Heart left ventricle (tissue), 16 donors: ENCODE measurements at regions not wholly inside any gene's neighbourhood (a gene's known extent, or its start where the extent isn't known, plus 50 kb on each side); places are given as distances from the start of the nearest gene placed in this dataset.

Source experiments
- ATAC-seq, 4 donors: fragments of 200-7000 bp; cut with Tn5 transposase; one replicate each; pipeline ENCODE4 v1.9.1; 2020 to 2022; ENCODE audit warnings: moderate library complexity in 4 of 4, mild to moderate bottlenecking in 3 of 4, moderate number of reproducible peaks in 1 of 4
- DNase-seq, 5 donors: peaks; one replicate each; pipeline ENCODE4 v3.0.0-alpha.2; 2020
- H3K27ac ChIP-seq, 12 donors: fragments of 200-600 bp; sonication (generic) in 4 of 12; one replicate each; pipeline versions ENCODE4 v1.5.0 to v1.8.0; 2016 to 2022; ENCODE audit warnings: mild to moderate bottlenecking in 2 of 12
- H3K27me3 ChIP-seq, 9 donors: fragments of 200-600 bp; sonication (generic) in 2 of 9; one replicate each; pipeline versions ENCODE4 v1.5.1 to v1.8.0; 2016 to 2022; ENCODE audit warnings: mild to moderate bottlenecking in 3 of 9
- H3K36me3 ChIP-seq, 9 donors: fragments of 200-600 bp; sonication (generic) in 2 of 9; one replicate each; pipeline versions ENCODE4 v1.5.0 to v1.8.0; 2018 to 2022; ENCODE audit warnings: mild to moderate bottlenecking in 2 of 9
- H3K4me1 ChIP-seq, 12 donors: fragments of 200-600 bp; sonication (generic) in 4 of 12; one replicate each; pipeline versions ENCODE4 v1.5.0 to v1.8.0; 2016 to 2022; ENCODE audit warnings: mild to moderate bottlenecking in 3 of 12
- H3K4me3 ChIP-seq, 12 donors: fragments of 200-600 bp; sonication (generic) in 4 of 12; one replicate each; pipeline versions ENCODE4 v1.5.0 to v1.8.0; 2017 to 2022; ENCODE audit warnings: mild to moderate bottlenecking in 9 of 12, moderate library complexity in 4 of 12
- H3K9me3 ChIP-seq, 12 donors: fragments of 200-600 bp; sonication (generic) in 4 of 12; one replicate each; pipeline versions ENCODE4 v1.5.0 to v1.8.0; 2016 to 2022; ENCODE audit warnings: mild to moderate bottlenecking in 1 of 12
- POLR2A ChIP-seq, 2 donors: fragments of 450-650 bp; IDR thresholded peaks; one replicate each; pipeline ENCODE4 v1.6.1; 2017; ENCODE audit warnings: antibody characterized with exemption in 2 of 2, mild to moderate bottlenecking in 2 of 2, moderate library complexity in 2 of 2
- WGBS, 4 donors: extraction: QIAGEN DNeasy Blood & Tissue Kit in 2 of 4; methylation state at CpG; one replicate each; pipeline versions ENCODE4 v1.1.5 to v1.1.7; 2013 to 2018; 5-methylcytosine and 5-hydroxymethylcytosine counted together
- intact Hi-C, 10 donors: fragments of 100-400 bp; cut with DNase I; formaldehyde crosslinking; loops; one replicate each; pipeline versions ENCODE4 v1.11.1 to v1.14.2; 2022
- TF ChIP-seq, protein P1 (sequence below), 12 donors: fragments of 200-600 bp; sonication (generic) in 4 of 12; IDR thresholded peaks; one replicate each; pipeline versions ENCODE4 v1.5.0 to v1.8.0; 2018 to 2022; ENCODE audit warnings: antibody characterized with exemption in 12 of 12, mild to moderate bottlenecking in 5 of 12
- donor health status: ischemic (EF 13 %, LVEDD 7.1; RV severe dilation, severe dysfunction).
- donor health status: healthy with polysubstance abuse.
- donor health status: DM: no; HTN: yes; CAD: no.
- donor health status: DM: no; HTN: no; CAD: no.
- donor health status: ischemic (EF 25% LVEDD 6.9; RV normal size, moderate dysfunction).
- donor health status: ischemic (EF 25% LVEDD 5.7; RV mildly dilated, moderate dysfunction).
- donor health status: healthy.
- donor health status: DM: yes; HTN: yes; CAD: no.
- donor health status: ischemic (EF 35%, LVEDD 5.7; RV mildly dilated, moderate dysfunction).
- donor health status: nonischemic (EF 11% LVEDD 7.7; RV severe dilation, severe dysfunction).
- donor health status: DM: yes; HTN: yes; CAD: no.
- donor health status: PGD.
- donor health status: ischemic (EF 29% LVEDD 5.4; RV normal size, mild dysfunction).
- donor health status: nonischemic (EF 23%, LVEDD 6.1; RV moderate dilation, normal function).

DNA sequence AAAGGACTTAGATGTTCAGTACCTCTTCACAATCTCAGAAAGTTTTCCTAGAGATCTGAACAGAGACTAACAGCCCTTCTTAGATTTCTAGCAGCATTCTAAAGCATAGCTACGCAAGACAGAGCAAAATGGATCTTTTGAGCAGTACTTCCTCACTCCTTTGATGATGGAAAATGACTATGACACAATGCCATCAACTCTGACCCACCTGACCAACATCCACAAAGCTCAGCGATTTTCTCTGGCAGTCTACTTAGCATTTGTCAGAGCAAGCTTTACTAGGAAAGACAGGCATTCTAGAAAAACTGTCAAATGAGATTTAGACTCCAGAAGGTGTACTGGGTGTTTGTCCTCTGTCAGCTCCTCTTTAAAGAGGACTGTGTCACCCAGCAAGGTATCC lies 180.9 kb upstream of the ACVR2A start:
- ATAC-seq (no peak), DNase-seq (no peak)
- TF ChIP-seq, protein P1, sequence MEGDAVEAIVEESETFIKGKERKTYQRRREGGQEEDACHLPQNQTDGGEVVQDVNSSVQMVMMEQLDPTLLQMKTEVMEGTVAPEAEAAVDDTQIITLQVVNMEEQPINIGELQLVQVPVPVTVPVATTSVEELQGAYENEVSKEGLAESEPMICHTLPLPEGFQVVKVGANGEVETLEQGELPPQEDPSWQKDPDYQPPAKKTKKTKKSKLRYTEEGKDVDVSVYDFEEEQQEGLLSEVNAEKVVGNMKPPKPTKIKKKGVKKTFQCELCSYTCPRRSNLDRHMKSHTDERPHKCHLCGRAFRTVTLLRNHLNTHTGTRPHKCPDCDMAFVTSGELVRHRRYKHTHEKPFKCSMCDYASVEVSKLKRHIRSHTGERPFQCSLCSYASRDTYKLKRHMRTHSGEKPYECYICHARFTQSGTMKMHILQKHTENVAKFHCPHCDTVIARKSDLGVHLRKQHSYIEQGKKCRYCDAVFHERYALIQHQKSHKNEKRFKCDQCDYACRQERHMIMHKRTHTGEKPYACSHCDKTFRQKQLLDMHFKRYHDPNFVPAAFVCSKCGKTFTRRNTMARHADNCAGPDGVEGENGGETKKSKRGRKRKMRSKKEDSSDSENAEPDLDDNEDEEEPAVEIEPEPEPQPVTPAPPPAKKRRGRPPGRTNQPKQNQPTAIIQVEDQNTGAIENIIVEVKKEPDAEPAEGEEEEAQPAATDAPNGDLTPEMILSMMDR (IDR thresholded peaks at IDR 0.05), result no peak
- no peak for TF ChIP-seq POLR2A (IDR thresholded peaks at IDR 0.05)
- intact Hi-C loops, result no loop called here
- no peaks in the 10 kb centered on the region for H3K9me3 ChIP-seq
- no peaks in the 10 kb centered on the region for H3K27me3 ChIP-seq
- peaks cover 0 to 11% (median 0%) of the 10 kb centered on the region in 12 donors for H3K4me1 ChIP-seq
- H3K36me3 ChIP-seq, result no peaks in the 10 kb centered on the region
- H3K27ac ChIP-seq, result peak overlapping the region in 1 of 12 donors; percentile 69
- 69 to 85% (median 74%) methylated on average over 2 of the region's 2 CpGs for WGBS, 4 donors
- H3K4me3 ChIP-seq, result peak overlapping the region in 1 of 12 donors; percentile 4

DNA sequence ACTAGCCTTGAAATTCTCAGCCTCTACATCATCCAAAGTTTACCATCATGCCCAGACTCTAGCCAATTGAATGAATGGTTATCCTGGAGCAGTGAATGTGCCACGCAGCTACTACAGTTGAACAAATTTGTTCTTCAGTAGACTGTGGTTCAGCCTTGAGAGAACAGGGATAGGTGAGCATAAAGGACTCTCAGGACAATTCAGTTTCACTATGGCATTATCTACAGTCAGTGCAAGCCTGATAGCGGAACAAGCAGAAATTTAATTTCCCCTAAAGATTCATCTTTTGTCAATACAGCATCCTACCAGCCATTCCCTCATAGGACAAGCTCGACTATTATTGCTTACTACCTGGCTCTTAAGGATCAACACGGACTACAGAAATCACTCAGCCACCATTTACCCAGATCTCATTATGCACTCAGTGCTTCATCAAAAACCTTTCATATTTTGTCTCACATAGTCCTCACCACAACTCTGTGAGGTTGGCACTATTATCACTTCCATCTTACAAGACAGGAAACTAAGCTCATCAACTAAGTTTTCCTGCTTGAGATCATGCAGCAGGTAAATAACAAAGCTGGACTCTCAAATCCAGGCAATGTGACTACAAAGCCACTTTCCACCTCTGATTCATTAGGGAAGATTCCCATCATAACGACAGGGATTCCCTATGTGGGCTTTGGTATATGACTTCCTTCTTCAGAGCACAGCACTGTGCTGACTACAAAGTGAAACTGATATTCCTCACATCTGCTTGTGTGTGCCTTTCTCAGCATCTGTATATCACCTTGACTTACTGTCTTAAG lies 181.5 kb upstream of the ACVR2A start:
- no peak for ATAC-seq
- no peak for DNase-seq
- 80 to 81% (median 81%) methylated on average over 5 of the region's 5 CpGs for WGBS, 4 donors
- no peaks in the 10 kb centered on the region for H3K27me3 ChIP-seq
- H3K9me3 ChIP-seq, result no peaks in the 10 kb centered on the region
- H3K36me3 ChIP-seq, result no peaks in the 10 kb centered on the region
- H3K4me1 ChIP-seq, result peaks cover 0 to 11% (median 0%) of the 10 kb centered on the region in 12 donors
- no peak for TF ChIP-seq POLR2A (IDR thresholded peaks at IDR 0.05)
- TF ChIP-seq, protein P1 (IDR thresholded peaks at IDR 0.05), result no peak
- peak overlapping the region in 1 of 12 donors; percentile 69 for H3K27ac ChIP-seq
- H3K4me3 ChIP-seq, result peak overlapping the region in 1 of 12 donors; percentile 4
- intact Hi-C loops, result no loop called here

DNA sequence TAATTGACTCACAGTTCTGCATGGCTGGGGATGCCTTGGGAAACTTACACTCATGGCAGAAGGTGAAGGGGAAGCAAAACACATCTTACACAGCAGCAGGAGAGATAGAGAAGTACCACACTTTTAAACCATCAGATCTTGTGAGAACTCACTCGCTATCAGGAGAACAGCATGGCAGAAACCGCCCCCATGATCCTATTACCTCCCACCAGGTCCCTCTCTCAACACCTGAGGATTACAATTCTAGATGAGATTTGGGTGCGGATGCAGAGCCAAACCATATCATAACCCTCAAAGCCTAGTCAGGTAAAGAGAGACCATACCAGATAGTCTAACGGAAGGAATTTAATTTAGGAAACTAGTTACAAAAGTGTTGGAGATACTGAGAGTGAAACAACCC lies 182.6 kb upstream of the ACVR2A start:
- H3K4me3 ChIP-seq, result no peak overlapping the region
- 62 to 84% (median 71%) methylated on average over 4 of the region's 4 CpGs for WGBS, 4 donors
- H3K9me3 ChIP-seq, result no peaks in the 10 kb centered on the region
- peaks cover 0 to 11% (median 0%) of the 10 kb centered on the region in 12 donors for H3K4me1 ChIP-seq
- TF ChIP-seq, protein P1 (IDR thresholded peaks at IDR 0.05), result no peak
- no peak for TF ChIP-seq POLR2A (IDR thresholded peaks at IDR 0.05)
- DNase-seq, result no peak
- H3K27me3 ChIP-seq, result no peaks in the 10 kb centered on the region
- no peaks in the 10 kb centered on the region for H3K36me3 ChIP-seq
- ATAC-seq, result no peak
- H3K27ac ChIP-seq, result no peak overlapping the region
- intact Hi-C loops, result no loop called here

DNA sequence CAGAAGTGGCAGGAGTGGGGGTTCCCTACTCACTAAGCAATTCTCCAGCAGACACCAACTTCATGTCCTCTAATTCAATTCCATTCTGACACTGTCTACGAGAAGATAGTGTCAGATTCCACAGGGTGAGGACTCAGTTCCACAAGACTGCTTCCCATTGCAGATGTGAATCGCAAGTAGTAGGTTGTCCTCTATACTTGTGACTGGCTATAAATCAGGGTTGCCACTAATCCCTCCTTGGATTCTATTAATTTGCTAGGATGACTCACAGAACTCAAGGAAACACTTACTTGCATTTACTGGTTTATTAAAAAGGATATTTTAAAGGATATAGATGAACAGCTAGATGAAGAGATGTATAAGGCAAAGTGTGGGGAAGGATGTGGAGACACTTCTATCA lies 184.1 kb upstream of the ACVR2A start:
- Histone ChIP-seq H3K27me3 (no peaks in the 10 kb centered on the region), H3K27ac (no peak overlapping the region), H3K4me1 (peaks cover 0 to 11% (median 0%) of the 10 kb centered on the region in 12 donors), H3K36me3 (no peaks in the 10 kb centered on the region), H3K4me3 (no peak overlapping the region), H3K9me3 (no peaks in the 10 kb centered on the region)
- 79 to 90% (median 85%) methylated on average over 2 of the region's 2 CpGs for WGBS, 4 donors
- intact Hi-C loops, result no loop called here
- ATAC-seq (no peak), DNase-seq (no peak)
- TF ChIP-seq, protein P1 (IDR thresholded peaks at IDR 0.05), result no peak
- TF ChIP-seq POLR2A (IDR thresholded peaks at IDR 0.05), result no peak
